Neural cell (in vitro differentiated cells): ENCODE measurements at regions not wholly inside any gene's neighbourhood (a gene's known extent, or its start where the extent isn't known, plus 50 kb on each side); places are given as distances from the start of the nearest gene placed in this dataset.

Source experiments
- CTCF ChIP-seq: fragments of 450-650 bp; IDR thresholded peaks from 2 replicates; pipeline ENCODE4 v1.5.1; 2014; ENCODE audit warnings: antibody characterized with exemption, mild to moderate bottlenecking, moderate library complexity; ENCODE audit not compliant: poor library complexity, severe bottlenecking
- MXI1 ChIP-seq: fragments of 450-650 bp; conservative IDR thresholded peaks from 2 replicates; pipeline ENCODE4 v1.6.1; 2014; ENCODE audit warnings: antibody characterized with exemption, mild to moderate bottlenecking; ENCODE audit not compliant: poor library complexity, severe bottlenecking
- POLR2AphosphoS5 ChIP-seq: IDR thresholded peaks from 2 replicates; pipeline ENCODE4 v1.6.1; 2012
- RAD21 ChIP-seq: fragments of 450-650 bp; conservative IDR thresholded peaks from 2 replicates; pipeline ENCODE4 v1.6.1; 2014; ENCODE audit warnings: antibody characterized with exemption, mild to moderate bottlenecking, moderate library complexity

- TF ChIP-seq CTCF (no peak), RAD21 (no peak), POLR2AphosphoS5 (no peak), MXI1 (no peak)
Observed at GRCh38 chr11:15687342-15687741, 572.6 kb downstream of the INSC start.
